ENCODE measurements at regions not wholly inside any gene's neighbourhood (a gene's known extent, or its start where the extent isn't known, plus 50 kb on each side); places are given as distances from the start of the nearest gene placed in this dataset.

GRCh38 chr1:109815809-109816174 is 52.1 kb upstream of the EPS8L3 start:
- H3K9ac ChIP-seq: no peak overlapping the region
- H3K36me3 ChIP-seq: no peaks in the 10 kb centered on the region
- H3K79me2 ChIP-seq (ENCODE audit: low read depth): no peaks in the 10 kb centered on the region
- Mint-ChIP-seq H3K9me3 (peaks cover 22% of the 10 kb centered on the region), H3K4me1 (peaks cover 39% of the 10 kb centered on the region), H3K4me3 (no peak overlapping the region), H3K36me3 (peaks cover 7% of the 10 kb centered on the region), H3K27ac (peak overlapping the region; percentile 82), H3K27me3 (ENCODE audit: insufficient read depth, low read depth) (peaks cover 7% of the 10 kb centered on the region)
- H3K4me2 ChIP-seq: no peak overlapping the region
- no peaks in the 10 kb centered on the region for H3K9me3 ChIP-seq (ENCODE audit: low read depth)
- H3K4me1 ChIP-seq: no peaks in the 10 kb centered on the region
- TF ChIP-seq EZH2 (IDR thresholded peaks at IDR 0.05) (no peak), CTCF (IDR thresholded peaks at IDR 0.05) (no peak), EZH2phosphoT487 (IDR thresholded peaks at IDR 0.05) (no peak)
- H4K20me1 ChIP-seq (ENCODE audit: low read depth): no peaks in the 10 kb centered on the region
- H3F3A ChIP-seq (ENCODE audit: low read depth): no peaks in the 10 kb centered on the region
- no peak overlapping the region for H3K4me3 ChIP-seq
- DNase-seq (ENCODE audit: low spot score): no peak
- no peaks in the 10 kb centered on the region for H3K27me3 ChIP-seq
- H2AFZ ChIP-seq (replicated peaks): no peak overlapping the region
- H3K27ac ChIP-seq: no peak overlapping the region

- H3K27me3 ChIP-seq: no peaks in the 10 kb centered on the region
- H3K4me2 ChIP-seq: no peak overlapping the region
- Mint-ChIP-seq H3K4me3 (peak overlapping the region; percentile 57), H3K9me3 (peaks cover 22% of the 10 kb centered on the region), H3K27me3 (ENCODE audit: insufficient read depth, low read depth) (peaks cover 7% of the 10 kb centered on the region), H3K27ac (peak overlapping the region; percentile 72), H3K36me3 (peaks cover 7% of the 10 kb centered on the region), H3K4me1 (peaks cover 39% of the 10 kb centered on the region)
- no peaks in the 10 kb centered on the region for H3F3A ChIP-seq (ENCODE audit: low read depth)
- peak overlapping the region; percentile 53 for H2AFZ ChIP-seq (replicated peaks)
- no peak overlapping the region for H3K4me3 ChIP-seq
- TF ChIP-seq EZH2 (IDR thresholded peaks at IDR 0.05) (no peak), EZH2phosphoT487 (IDR thresholded peaks at IDR 0.05) (no peak), CTCF (IDR thresholded peaks at IDR 0.05) (no peak)
- DNase-seq (ENCODE audit: low spot score): no peak
- H3K27ac ChIP-seq: no peak overlapping the region
- H3K79me2 ChIP-seq (ENCODE audit: low read depth): no peaks in the 10 kb centered on the region
- no peaks in the 10 kb centered on the region for H3K4me1 ChIP-seq
- no peaks in the 10 kb centered on the region for H3K9me3 ChIP-seq (ENCODE audit: low read depth)
- no peak overlapping the region for H3K9ac ChIP-seq
- H4K20me1 ChIP-seq (ENCODE audit: low read depth): no peaks in the 10 kb centered on the region
- H3K36me3 ChIP-seq: no peaks in the 10 kb centered on the region
These were observed 51.5 kb upstream of the EPS8L3 start for GRCh38 chr1:109814993-109815786.

GRCh38 chr1:109814223-109814622 is 50.5 kb upstream of the EPS8L3 start:
- H3K9ac ChIP-seq: no peak overlapping the region
- no peaks in the 10 kb centered on the region for H3K4me1 ChIP-seq
- Mint-ChIP-seq H3K4me1 (peaks cover 39% of the 10 kb centered on the region), H3K9me3 (peaks cover 22% of the 10 kb centered on the region), H3K27ac (no peak overlapping the region), H3K27me3 (ENCODE audit: insufficient read depth, low read depth) (peaks cover 7% of the 10 kb centered on the region), H3K4me3 (no peak overlapping the region), H3K36me3 (peaks cover 7% of the 10 kb centered on the region)
- peak overlapping the region; percentile 53 for H2AFZ ChIP-seq (replicated peaks)
- TF ChIP-seq CTCF (IDR thresholded peaks at IDR 0.05): no peak
- no peak for TF ChIP-seq EZH2 (IDR thresholded peaks at IDR 0.05)
- TF ChIP-seq EZH2phosphoT487 (IDR thresholded peaks at IDR 0.05): no peak
- DNase-seq (ENCODE audit: low spot score): no peak
- no peak overlapping the region for H3K4me3 ChIP-seq
- no peaks in the 10 kb centered on the region for H3K9me3 ChIP-seq (ENCODE audit: low read depth)
- no peaks in the 10 kb centered on the region for H4K20me1 ChIP-seq (ENCODE audit: low read depth)
- H3K27ac ChIP-seq: no peak overlapping the region
- H3K79me2 ChIP-seq (ENCODE audit: low read depth): no peaks in the 10 kb centered on the region
- no peak overlapping the region for H3K4me2 ChIP-seq
- H3K27me3 ChIP-seq: no peaks in the 10 kb centered on the region
- H3F3A ChIP-seq (ENCODE audit: low read depth): no peaks in the 10 kb centered on the region
- H3K36me3 ChIP-seq: no peaks in the 10 kb centered on the region
